Adrenal gland (tissue), 9 donors: ENCODE measurements at regions not wholly inside any gene's neighbourhood (a gene's known extent, or its start where the extent isn't known, plus 50 kb on each side); places are given as distances from the start of the nearest gene placed in this dataset.
A peak's percentile ranks its signal among the peaks of the same experiment; 100 is the strongest.

Experiments used
- DNase-seq, 7 donors: peaks; one replicate each; pipeline ENCODE4 v3.0.0-alpha.2; 2019 to 2020
- H3K27ac ChIP-seq, 5 donors: fragments of 200-600 bp; sonication (generic) in 4 of 5; 1 replicate in 3 of 5; 2 replicates in 2 of 5; pipeline versions ENCODE4 v1.5.1 to v1.8.0; 2016 to 2020; ENCODE audit warnings: mild to moderate bottlenecking in 1 of 5
- H3K27me3 ChIP-seq: fragments of 200-600 bp; 2 replicates; pipeline ENCODE4 v1.8.0; 2021
- H3K36me3 ChIP-seq, 2 donors: fragments of 200-600 bp; replicated peaks in 1 of 2; 1 replicate in 1 of 2; 2 replicates in 1 of 2; pipeline versions ENCODE4 v1.5.1 to v1.8.0; 2018 to 2022
- H3K4me1 ChIP-seq, 2 donors: fragments of 200-600 bp; replicated peaks in 1 of 2; 1 replicate in 1 of 2; 2 replicates in 1 of 2; pipeline versions ENCODE4 v1.5.1 to v1.8.0; 2018 to 2021
- H3K4me3 ChIP-seq, 4 donors: fragments of 200-600 bp; sonication (generic) in 3 of 4; one replicate each; pipeline ENCODE4 v1.5.1; 2016 to 2018
- H3K9me3 ChIP-seq, 3 donors: fragments of 200-600 bp; sonication (generic) in 1 of 3; replicated peaks in 1 of 3; 1 replicate in 2 of 3; 2 replicates in 1 of 3; pipeline versions ENCODE4 v1.5.1 to v1.8.0; 2016 to 2021
- POLR2A ChIP-seq, 2 donors: fragments of 450-650 bp; IDR thresholded peaks; one replicate each; pipeline ENCODE4 v1.6.1; 2017; ENCODE audit warnings: antibody characterized with exemption in 2 of 2, mild to moderate bottlenecking in 2 of 2, moderate library complexity in 1 of 2
- whole genome bisulfite sequencing, 4 donors: extraction: QIAGEN DNeasy Blood & Tissue Kit in 2 of 4; methylation state at CpG; one replicate each; pipeline versions ENCODE4 v1.1.5 to v1.1.7; 2013 to 2017; 5-methylcytosine and 5-hydroxymethylcytosine counted together
- intact Hi-C, 2 donors: fragments of 100-400 bp; cut with DNase I; formaldehyde crosslinking; loops; one replicate each; pipeline versions ENCODE4 v1.14.1 to v1.15.0; 2022 to 2023
- TF ChIP-seq, protein P1 (sequence below), 6 experiments: fragments of 450-650 bp in 4 of 6; fragments of 200-600 bp in 2 of 6; sonication (generic) in 1 of 6; IDR thresholded peaks; 1 replicate in 5 of 6; 2 replicates in 1 of 6; pipeline versions ENCODE4 v1.5.1 to v1.8.0; 2016 to 2021; ENCODE audit warnings: antibody characterized with exemption in 6 of 6, mild to moderate bottlenecking in 2 of 6, moderate library complexity in 1 of 6
- donor health status: healthy with polysubstance abuse.
- donor health status: Bipolar disorder and iron deficiency.
- donor health status: DM: yes; HTN: yes; CAD: no.
- donor health status: DM: no; HTN: no; CAD: no.
- donor health status: DM: no; HTN: no; CAD: no.

GRCh38 chr9:113786071-113786470, 90.0 kb upstream of the ZNF618 start:
- no peaks in the 10 kb centered on the region for H3K36me3 ChIP-seq
- H3K27me3 ChIP-seq, result no peaks in the 10 kb centered on the region
- TF ChIP-seq, protein P1, sequence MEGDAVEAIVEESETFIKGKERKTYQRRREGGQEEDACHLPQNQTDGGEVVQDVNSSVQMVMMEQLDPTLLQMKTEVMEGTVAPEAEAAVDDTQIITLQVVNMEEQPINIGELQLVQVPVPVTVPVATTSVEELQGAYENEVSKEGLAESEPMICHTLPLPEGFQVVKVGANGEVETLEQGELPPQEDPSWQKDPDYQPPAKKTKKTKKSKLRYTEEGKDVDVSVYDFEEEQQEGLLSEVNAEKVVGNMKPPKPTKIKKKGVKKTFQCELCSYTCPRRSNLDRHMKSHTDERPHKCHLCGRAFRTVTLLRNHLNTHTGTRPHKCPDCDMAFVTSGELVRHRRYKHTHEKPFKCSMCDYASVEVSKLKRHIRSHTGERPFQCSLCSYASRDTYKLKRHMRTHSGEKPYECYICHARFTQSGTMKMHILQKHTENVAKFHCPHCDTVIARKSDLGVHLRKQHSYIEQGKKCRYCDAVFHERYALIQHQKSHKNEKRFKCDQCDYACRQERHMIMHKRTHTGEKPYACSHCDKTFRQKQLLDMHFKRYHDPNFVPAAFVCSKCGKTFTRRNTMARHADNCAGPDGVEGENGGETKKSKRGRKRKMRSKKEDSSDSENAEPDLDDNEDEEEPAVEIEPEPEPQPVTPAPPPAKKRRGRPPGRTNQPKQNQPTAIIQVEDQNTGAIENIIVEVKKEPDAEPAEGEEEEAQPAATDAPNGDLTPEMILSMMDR (IDR thresholded peaks at IDR 0.05), result no peak
- no peak overlapping the region for H3K4me3 ChIP-seq
- peaks cover 0 to 9% of the 10 kb centered on the region in 2 donors for H3K4me1 ChIP-seq
- H3K9me3 ChIP-seq, result no peaks in the 10 kb centered on the region
- no peak overlapping the region for H3K27ac ChIP-seq
- 41 to 67% (median 55%) methylated on average over 4 of the region's 4 CpGs for WGBS, 4 donors
- intact Hi-C loops, result no loop called here
- peak in 2 of 7 donors; percentile 6 to 31 for DNase-seq

DNA sequence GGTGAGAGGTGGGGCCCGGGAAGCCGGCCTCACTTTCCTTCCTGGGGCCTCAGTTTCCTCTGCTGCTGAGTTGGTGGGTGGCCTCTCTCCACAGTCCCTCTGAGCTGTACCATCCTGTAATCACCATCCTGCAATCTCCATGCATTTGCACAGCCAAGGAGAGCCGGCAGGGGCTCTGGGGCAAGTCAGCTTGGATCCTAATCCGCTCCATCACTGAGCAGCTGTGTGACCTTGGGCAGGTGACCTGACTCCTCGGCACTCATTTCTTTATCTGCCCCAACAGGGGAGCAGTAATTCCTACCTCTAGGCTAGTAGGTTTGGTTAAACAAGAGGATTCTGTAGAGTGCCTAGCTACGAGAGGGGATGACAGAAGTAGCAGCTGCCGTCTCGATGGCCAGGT, 88.2 kb upstream of the ZNF618 start:
- WGBS, 4 donors, result 82 to 87% (median 84%) methylated on average over 7 to 8 of the region's 8 CpGs
- H3K4me3 ChIP-seq, result no peak overlapping the region
- intact Hi-C loops, result no loop called here
- peaks cover 0 to 9% of the 10 kb centered on the region in 2 donors for H3K4me1 ChIP-seq
- no peak for DNase-seq
- TF ChIP-seq POLR2A (IDR thresholded peaks at IDR 0.05), result no peak
- TF ChIP-seq, protein P1 (IDR thresholded peaks at IDR 0.05), result no peak
- no peak overlapping the region for H3K27ac ChIP-seq
- no peaks in the 10 kb centered on the region for H3K27me3 ChIP-seq
- no peaks in the 10 kb centered on the region for H3K9me3 ChIP-seq
- no peaks in the 10 kb centered on the region for H3K36me3 ChIP-seq

- H3K9me3 ChIP-seq, result no peaks in the 10 kb centered on the region
- WGBS, 4 donors, result 62 to 75% (median 64%) methylated on average over 10 of the region's 10 CpGs
- no peak overlapping the region for H3K27ac ChIP-seq
- no peaks in the 10 kb centered on the region for H3K27me3 ChIP-seq
- H3K36me3 ChIP-seq, result no peaks in the 10 kb centered on the region
- TF ChIP-seq, protein P1 (IDR thresholded peaks at IDR 0.05), result no peak
- no peak for TF ChIP-seq POLR2A (IDR thresholded peaks at IDR 0.05)
- no peak for DNase-seq
- intact Hi-C loops, result no loop called here
- peaks cover 0 to 9% of the 10 kb centered on the region in 2 donors for H3K4me1 ChIP-seq
- H3K4me3 ChIP-seq, result no peak overlapping the region
Measured at GRCh38 chr9:113788616-113789330, 87.3 kb upstream of the ZNF618 start.

- no peaks in the 10 kb centered on the region for H3K27me3 ChIP-seq
- H3K27ac ChIP-seq, result no peak overlapping the region
- TF ChIP-seq, protein P1 (IDR thresholded peaks at IDR 0.05), result no peak
- TF ChIP-seq POLR2A (IDR thresholded peaks at IDR 0.05), result no peak
- H3K4me3 ChIP-seq, result no peak overlapping the region
- intact Hi-C loops, result no loop called here
- H3K36me3 ChIP-seq, result no peaks in the 10 kb centered on the region
- DNase-seq, result no peak
- H3K9me3 ChIP-seq, result no peaks in the 10 kb centered on the region
- WGBS, 4 donors, result 91 to 96% (median 95%) methylated on average over 11 of the region's 11 CpGs
- peaks cover 0 to 9% of the 10 kb centered on the region in 2 donors for H3K4me1 ChIP-seq
Measured at GRCh38 chr9:113790093-113790492, 86.0 kb upstream of the ZNF618 start.
